Psoas muscle (tissue), 7 donors: ENCODE measurements at regions not wholly inside any gene's neighbourhood (a gene's known extent, or its start where the extent isn't known, plus 50 kb on each side); places are given as distances from the start of the nearest gene placed in this dataset.
"Not testable (repeated sequence)": the region's sequence is repeated elsewhere in the genome, so short reads cannot be mapped to it uniquely, and the experiment has no call there.

Source experiments
- ATAC-seq, 4 donors: fragments of 200-7000 bp; cut with Tn5 transposase; one replicate each; pipeline ENCODE4 v1.9.1; 2020; ENCODE audit warnings: moderate library complexity in 3 of 4, mild to moderate bottlenecking in 2 of 4
- DNase-seq, 2 donors: peaks; one replicate each; pipeline ENCODE4 v3.0.0-alpha.2; 2020
- H3K27ac ChIP-seq: fragments of 200-600 bp; one replicate; pipeline ENCODE4 v1.8.0; 2022
- H3K27me3 ChIP-seq, 3 donors: fragments of 200-600 bp in 1 of 3; one replicate each; pipeline versions ENCODE4 v1.6.1 to v1.8.0; 2013 to 2022; ENCODE audit warnings: low read length in 2 of 3, mild to moderate bottlenecking in 2 of 3, moderate library complexity in 1 of 3; ENCODE audit not compliant: insufficient read depth in 3 of 3
- H3K36me3 ChIP-seq, 2 donors: fragments of 200-600 bp in 1 of 2; one replicate each; pipeline versions ENCODE4 v1.6.1 to v1.8.0; 2013 to 2022; ENCODE audit warnings: low read depth in 1 of 2, mild to moderate bottlenecking in 1 of 2, moderate library complexity in 1 of 2; ENCODE audit not compliant: insufficient read depth in 1 of 2
- H3K4me1 ChIP-seq: fragments of 200-600 bp; one replicate; pipeline ENCODE4 v1.8.0; 2022
- H3K4me3 ChIP-seq: fragments of 200-600 bp; one replicate; pipeline ENCODE4 v1.8.0; 2022; ENCODE audit warnings: mild to moderate bottlenecking
- H3K9me3 ChIP-seq: fragments of 200-600 bp; one replicate; pipeline ENCODE4 v1.8.0; 2022
- CTCF ChIP-seq: fragments of 200-600 bp; IDR thresholded peaks from one replicate; pipeline ENCODE4 v1.8.0; 2022; ENCODE audit warnings: antibody characterized with exemption
- WGBS, 3 donors: extraction: QIAGEN DNeasy Blood & Tissue Kit; methylation state at CpG; one replicate each; pipeline versions ENCODE4 v1.1.6 to v1.1.7; 2013; 5-methylcytosine and 5-hydroxymethylcytosine counted together
- intact Hi-C, 2 donors: fragments of 100-400 bp; cut with DNase I; formaldehyde crosslinking; loops; one replicate each; pipeline versions ENCODE4 v1.11.0 to v1.14.2; 2022
- donor health status: healthy with polysubstance abuse.
- donor health status: DM: no; HTN: no; CAD: no; lungs with moderate emphysema.
- donor health status: Bipolar disorder and iron deficiency.
- donor health status: healthy.
- donor health status: DM: yes; HTN: yes; CAD: no.
- donor health status: DM: no; HTN: no; CAD: no.
- donor health status: DM: yes; HTN: yes; CAD: no.

GRCh38 chr2:226295681-226296080 lies 503.9 kb downstream of the IRS1 start:
- intact Hi-C loops, result no loop called here
- no peak overlapping the region for H3K27ac ChIP-seq
- no peaks in the 10 kb centered on the region for H3K27me3 ChIP-seq
- no peaks in the 10 kb centered on the region for H3K36me3 ChIP-seq
- H3K4me1 ChIP-seq, result no peaks in the 10 kb centered on the region
- H3K4me3 ChIP-seq, result no peak overlapping the region
- peaks cover 9% of the 10 kb centered on the region for H3K9me3 ChIP-seq
- ATAC-seq (no peak), DNase-seq (no peak)
- WGBS, 3 donors, result 55 to 64% (median 58%) methylated on average over 3 of the region's 3 CpGs
- no peak for TF ChIP-seq CTCF

- no peak overlapping the region for H3K27ac ChIP-seq
- no peak overlapping the region for H3K4me3 ChIP-seq
- intact Hi-C loops, result no loop called here
- no peaks in the 10 kb centered on the region for H3K36me3 ChIP-seq
- H3K9me3 ChIP-seq, result peaks cover 9% of the 10 kb centered on the region
- WGBS, 3 donors, result 0 to 47% (median 1%) methylated on average over 1 of the region's 1 CpG
- H3K27me3 ChIP-seq, result no peaks in the 10 kb centered on the region
- DNase-seq (no peak), ATAC-seq (no peak)
- H3K4me1 ChIP-seq, result no peaks in the 10 kb centered on the region
- no peak for TF ChIP-seq CTCF
These were observed 504.5 kb downstream of the IRS1 start for GRCh38 chr2:226295123-226295522.

GRCh38 chr2:226291281-226291680 lies 508.3 kb downstream of the IRS1 start:
- H3K27me3 ChIP-seq, H3K4me3 ChIP-seq, ATAC-seq, H3K27ac ChIP-seq, H3K9me3 ChIP-seq, intact Hi-C loops, H3K36me3 ChIP-seq, DNase-seq, H3K4me1 ChIP-seq: not testable (repeated sequence)
- 88 to 100% (median 97%) methylated on average over 1 of the region's 1 CpG for WGBS, 3 donors

GRCh38 chr2:226286916-226287315 lies 512.7 kb downstream of the IRS1 start:
- no peak for TF ChIP-seq CTCF
- Histone ChIP-seq H3K9me3 (peaks cover 6% of the 10 kb centered on the region), H3K4me1 (no peaks in the 10 kb centered on the region), H3K4me3 (no peak overlapping the region), H3K27me3 (no peaks in the 10 kb centered on the region), H3K36me3 (no peaks in the 10 kb centered on the region), H3K27ac (no peak overlapping the region)
- intact Hi-C loops, result no loop called here
- no peak for DNase-seq
- 50 to 58% (median 55%) methylated on average over 2 of the region's 2 CpGs for WGBS, 3 donors
- ATAC-seq, result no peak

- intact Hi-C loops, result no loop called here
These were observed 515.8 kb downstream of the IRS1 start for GRCh38 chr2:226283796-226284195.

More at GRCh38 chr2:226283796-226284195, 515.8 kb downstream of the IRS1 start:
- H3K27ac ChIP-seq, result no peak overlapping the region
- WGBS, 3 donors, result 59 to 68% (median 61%) methylated on average over 2 of the region's 2 CpGs
- H3K4me3 ChIP-seq, result no peak overlapping the region
- ATAC-seq, result no peak
- H3K4me1 ChIP-seq, result no peaks in the 10 kb centered on the region
- no peaks in the 10 kb centered on the region for H3K9me3 ChIP-seq
- H3K36me3 ChIP-seq, result no peaks in the 10 kb centered on the region
- no peak for TF ChIP-seq CTCF
- DNase-seq, result no peak
- H3K27me3 ChIP-seq, result no peaks in the 10 kb centered on the region
